HCT116 (cell line): ENCODE measurements at regions not wholly inside any gene's neighbourhood (a gene's known extent, or its start where the extent isn't known, plus 50 kb on each side); places are given as distances from the start of the nearest gene placed in this dataset.

ENCODE experiments used
- ATAC-seq: fragments of 200-7000 bp; cut with Tn5 transposase; 2 replicates; pipeline ENCODE4 v1.9.1; 2020; ENCODE audit warnings: mild to moderate bottlenecking, moderate library complexity
- BruUV-seq: library from RNA; stranded (reverse); fragments of 400-500 nt; replicated peaks from 2 replicates; lab custom pipeline; 2021; lab: Mats Ljungman, UMichigan
- CTCF ChIA-PET: fragments of 300-600 bp; sonication (Branson Sonifier 250); formaldehyde crosslinking; loops from one replicate; lab custom pipeline; 2021; ENCODE audit warnings: antibody characterized with exemption; lab: Charles Lee
- POLR2A ChIA-PET: fragments of 300-600, 350-600 bp; sonication (Branson Sonifier 250); formaldehyde crosslinking; loops from one replicate; lab custom pipeline; 2021; ENCODE audit warnings: antibody characterized with exemption; lab: Charles Lee
- RAD21 ChIA-PET, 2 experiments: fragments of 300-600 bp; sonication (Branson Sonifier 250); formaldehyde crosslinking; loops; one replicate each; lab custom pipeline; 2023; ENCODE audit warnings: low total read pairs in 2 of 2; ENCODE audit not compliant: uncharacterized antibody in 2 of 2, unreplicated experiment in 2 of 2, low non-redundant PET in 1 of 2; lab: Charles Lee
- DNase-seq: peaks from one replicate; pipeline ENCODE4 v3.0.0-alpha.2; 2010; ENCODE audit warnings: low read depth, low spot score
- H2AFZ ChIP-seq: fragments of 200-600 bp; shearing (Covaris generic), sonication (generic); 2 replicates; pipeline ENCODE4 v1.6.1; 2017; ENCODE audit warnings: low read depth, mixed run types, mixed read lengths, antibody characterized with exemption, low read length; ENCODE audit not compliant: poor library complexity, severe bottlenecking
- H3K27ac ChIP-seq: 2 replicates; pipeline ENCODE4 v1.5.1; 2012; ENCODE audit warnings: low read depth, low read length
- H3K27me3 ChIP-seq: fragments of 200-600 bp; sonication (generic); 2 replicates; pipeline ENCODE4 v1.6.1; 2016; ENCODE audit warnings: mixed run types, low read length, mixed read lengths; ENCODE audit not compliant: insufficient read depth
- H3K36me3 ChIP-seq, 2 experiments: fragments of 200-500 bp in 1 of 2; fragments of 200-600 bp in 1 of 2; sonication (Bioruptor generic) in 1 of 2; sonication (generic) in 1 of 2; 2 replicates each; pipeline versions ENCODE4 v1.5.1 to v1.6.1; 2014 to 2016; ENCODE audit warnings: low read length in 2 of 2, inconsistent platforms in 1 of 2, mixed read lengths in 1 of 2, mixed run types in 1 of 2; ENCODE audit not compliant: insufficient read depth in 2 of 2, control insufficient read depth in 1 of 2
- H3K4me1 ChIP-seq, 2 experiments: fragments of 200-600 bp in 1 of 2; sonication (generic) in 1 of 2; 2 replicates each; pipeline versions ENCODE4 v1.5.1 to v1.6.1; 2012 to 2017; ENCODE audit warnings: low read length in 2 of 2, inconsistent platforms in 1 of 2, mild to moderate bottlenecking in 1 of 2, mixed read lengths in 1 of 2, mixed run types in 1 of 2, moderate library complexity in 1 of 2; ENCODE audit not compliant: insufficient read depth in 2 of 2, control insufficient read depth in 1 of 2
- H3K4me2 ChIP-seq: fragments of 200-600 bp; sonication (generic); 2 replicates; pipeline ENCODE4 v1.6.1; 2017; ENCODE audit warnings: mixed run types, low read length, mixed read lengths
- H3K4me3 ChIP-seq, 2 experiments: fragments of 200-600 bp in 1 of 2; sonication (generic) in 1 of 2; replicated peaks in 1 of 2; 2 replicates each; pipeline ENCODE4 v1.5.1; 2011 to 2016; ENCODE audit warnings: low read length in 2 of 2, control low read depth in 1 of 2, low read depth in 1 of 2, mild to moderate bottlenecking in 1 of 2, mixed read lengths in 1 of 2, mixed run types in 1 of 2
- H3K79me2 ChIP-seq: fragments of 200-600 bp; sonication (generic); 2 replicates; pipeline ENCODE4 v1.6.1; 2017; ENCODE audit warnings: mild to moderate bottlenecking, mixed run types, low read length, moderate library complexity, mixed read lengths; ENCODE audit not compliant: insufficient read depth
- H3K9ac ChIP-seq: fragments of 200-600 bp; sonication (generic); 2 replicates; pipeline ENCODE4 v1.6.1; 2016; ENCODE audit warnings: low read length, mixed read lengths
- H3K9me2 ChIP-seq: fragments of 200-600 bp; sonication (generic), shearing (Covaris generic); 2 replicates; pipeline ENCODE4 v1.6.1; 2017; ENCODE audit warnings: mixed run types, mild to moderate bottlenecking, moderate library complexity; ENCODE audit not compliant: insufficient read depth
- H3K9me3 ChIP-seq, 2 experiments: fragments of 200-500 bp in 1 of 2; fragments of 200-600 bp in 1 of 2; sonication (Bioruptor generic) in 1 of 2; sonication (generic) in 1 of 2; 2 replicates each; pipeline ENCODE4 v1.6.1; 2014 to 2017; ENCODE audit warnings: low read length in 2 of 2, mixed read lengths in 2 of 2, inconsistent platforms in 1 of 2, low read depth in 1 of 2, mild to moderate bottlenecking in 1 of 2, mixed run types in 1 of 2, moderate library complexity in 1 of 2; ENCODE audit not compliant: control insufficient read depth in 1 of 2, insufficient read depth in 1 of 2
- H4K20me1 ChIP-seq: fragments of 200-600 bp; sonication (generic), shearing (Covaris generic); 2 replicates; pipeline ENCODE4 v1.6.1; 2017; ENCODE audit warnings: mixed run types, mild to moderate bottlenecking, moderate library complexity; ENCODE audit not compliant: insufficient read depth
- ATF3 ChIP-seq: IDR thresholded peaks from 2 replicates; pipeline ENCODE4 v1.6.1; 2012
- CBX3 ChIP-seq: IDR thresholded peaks from 2 replicates; pipeline ENCODE4 v1.6.1; 2012; ENCODE audit warnings: low read depth
- CTCF ChIP-seq, 3 experiments: fragments of 200-600 bp in 1 of 3; sonication (generic) in 1 of 3; IDR thresholded peaks in 2 of 3; conservative IDR thresholded peaks in 1 of 3; 2 replicates each; pipeline ENCODE4 v1.5.1; 2012 to 2017; ENCODE audit warnings: low read depth in 2 of 3, low read length in 2 of 3, antibody characterized with exemption in 1 of 3, borderline replicate concordance in 1 of 3, control low read depth in 1 of 3, mild to moderate bottlenecking in 1 of 3, mixed read lengths in 1 of 3, mixed run types in 1 of 3, moderate library complexity in 1 of 3; ENCODE audit not compliant: insufficient read depth in 1 of 3
- EGR1 ChIP-seq: IDR thresholded peaks from 2 replicates; pipeline ENCODE4 v1.6.1; 2012; ENCODE audit warnings: low read depth
- ELF1 ChIP-seq: IDR thresholded peaks from 2 replicates; pipeline ENCODE4 v1.6.1; 2012; ENCODE audit warnings: low read depth, borderline replicate concordance
- EZH2 ChIP-seq: fragments of 200-600 bp; sonication (generic); IDR thresholded peaks from 2 replicates; pipeline ENCODE4 v1.6.1; 2017; ENCODE audit warnings: antibody characterized with exemption, mixed run types
- EZH2phosphoT487 ChIP-seq: fragments of 200-600 bp; IDR thresholded peaks from 2 replicates; pipeline ENCODE4 v1.6.1; 2018; ENCODE audit warnings: antibody characterized with exemption, borderline replicate concordance
- FOSL1 ChIP-seq: IDR thresholded peaks from 2 replicates; pipeline ENCODE4 v1.6.1; 2012; ENCODE audit warnings: low read depth
- JUND ChIP-seq: IDR thresholded peaks from 2 replicates; pipeline ENCODE4 v1.6.1; 2012
- POLR2A ChIP-seq: IDR thresholded peaks from 2 replicates; pipeline ENCODE4 v1.7.0; 2011; ENCODE audit warnings: borderline replicate concordance; ENCODE audit not compliant: insufficient read depth, insufficient read length; ENCODE audit errors: extremely low read depth
- POLR2AphosphoS5 ChIP-seq: IDR thresholded peaks from 2 replicates; pipeline ENCODE4 v1.6.1; 2011; ENCODE audit warnings: mild to moderate bottlenecking, low read depth, low read length, moderate library complexity
- RAD21 ChIP-seq: IDR thresholded peaks from 2 replicates; pipeline ENCODE4 v1.6.1; 2012; ENCODE audit warnings: low read depth, mild to moderate bottlenecking
- REST ChIP-seq: IDR thresholded peaks from 2 replicates; pipeline ENCODE4 v1.6.1; 2012; ENCODE audit warnings: low read depth
- SIN3A ChIP-seq: IDR thresholded peaks from 2 replicates; pipeline ENCODE4 v1.6.1; 2012; ENCODE audit warnings: low read depth
- SP1 ChIP-seq: IDR thresholded peaks from 2 replicates; pipeline ENCODE4 v1.6.1; 2012; ENCODE audit warnings: low read depth
- SRF ChIP-seq: IDR thresholded peaks from 2 replicates; pipeline ENCODE4 v1.6.1; 2012; ENCODE audit warnings: low read depth
- TCF7L2 ChIP-seq: IDR thresholded peaks from 2 replicates; pipeline ENCODE4 v1.7.0; 2011; ENCODE audit warnings: borderline replicate concordance, inconsistent platforms; ENCODE audit not compliant: insufficient read depth, insufficient read length; ENCODE audit errors: extremely low read depth
- ZBTB33 ChIP-seq: IDR thresholded peaks from 2 replicates; pipeline ENCODE4 v1.6.1; 2011; ENCODE audit warnings: mild to moderate bottlenecking, low read length, moderate library complexity; ENCODE audit not compliant: insufficient replicate concordance; ENCODE audit errors: extremely low read depth
- ZFX ChIP-seq: fragments of 450-650 bp; IDR thresholded peaks from 2 replicates; pipeline ENCODE4 v1.6.1; 2017
- ZNF274 ChIP-seq: fragments of 200-500 bp; sonication (Bioruptor generic); IDR thresholded peaks from 2 replicates; pipeline ENCODE4 v1.6.1; 2014; ENCODE audit warnings: mild to moderate bottlenecking, low read depth, low read length, inconsistent platforms
- intact Hi-C: fragments of 100-400 bp; cut with micrococcal nuclease; formaldehyde crosslinking; loops from 2 replicates; pipeline ENCODE4 v1.10.0; 2022

- BruUV-seq: no TSS peak
- ChIA-PET POLR2A (no interaction called here), RAD21 (no interaction called here), CTCF (no interaction called here)
- no peak overlapping the region for H3K4me2 ChIP-seq
- DNase-seq: no peak
- H4K20me1 ChIP-seq: no peaks in the 10 kb centered on the region
- no peaks in the 10 kb centered on the region for H3K36me3 ChIP-seq
- no peaks in the 10 kb centered on the region for H3K9me2 ChIP-seq
- TF ChIP-seq EZH2phosphoT487: no peak
- no peak for TF ChIP-seq RAD21
- no peak for TF ChIP-seq SIN3A
- TF ChIP-seq EGR1: no peak
- TF ChIP-seq JUND: no peak
- no peak for TF ChIP-seq CTCF (IDR thresholded peaks at IDR 0.05 in 2 of 3, conservative IDR thresholded peaks at IDR 0.05 in 1 of 3; ENCODE audit: borderline replicate concordance in 1 of 3, insufficient read depth in 1 of 3, low read depth in 2 of 3, low read length in 2 of 3)
- no peak for TF ChIP-seq REST
- no peak for TF ChIP-seq SP1
- TF ChIP-seq ATF3: no peak
- TF ChIP-seq ELF1: no peak
- no peak for TF ChIP-seq ZNF274
- TF ChIP-seq FOSL1: no peak
- TF ChIP-seq POLR2A: no peak
- no peak for TF ChIP-seq POLR2AphosphoS5
- no peak for TF ChIP-seq CBX3
- TF ChIP-seq ZFX: no peak
- no peak for TF ChIP-seq SRF
- no peak for TF ChIP-seq TCF7L2
- TF ChIP-seq ZBTB33: no peak
- no peak for TF ChIP-seq EZH2
- H3K9me3 ChIP-seq: peaks cover 9 to 24% of the 10 kb centered on the region in 2 experiments; a peak in 2 of 4 replicates
- no peak for ATAC-seq
- H3K79me2 ChIP-seq: no peaks in the 10 kb centered on the region
- no peaks in the 10 kb centered on the region for H3K4me1 ChIP-seq
- H3K27me3 ChIP-seq: no peaks in the 10 kb centered on the region
- H3K9ac ChIP-seq: no peak overlapping the region
- intact Hi-C loops: no loop called here
- no peak overlapping the region for H3K4me3 ChIP-seq
- no peak overlapping the region for H2AFZ ChIP-seq
- no peak overlapping the region for H3K27ac ChIP-seq
Measured at GRCh38 chr14:85252011-85252410, 277.9 kb upstream of the FLRT2 start.
